Caki2 (cell line): ENCODE measurements at regions not wholly inside any gene's neighbourhood (a gene's known extent, or its start where the extent isn't known, plus 50 kb on each side); places are given as distances from the start of the nearest gene placed in this dataset.

Experiments used
- DNase-seq: peaks from one replicate; pipeline ENCODE4 v3.0.0-alpha.2; 2015; ENCODE audit warnings: low read depth
- in situ Hi-C: cut with HindIII; loops from 2 replicates; pipeline ENCODE4 v1.10.0; 2016; ENCODE audit warnings: low sequenced_read_pairs, low pct_unique_long_range_greater_than_20kb, mixed read lengths

DNA sequence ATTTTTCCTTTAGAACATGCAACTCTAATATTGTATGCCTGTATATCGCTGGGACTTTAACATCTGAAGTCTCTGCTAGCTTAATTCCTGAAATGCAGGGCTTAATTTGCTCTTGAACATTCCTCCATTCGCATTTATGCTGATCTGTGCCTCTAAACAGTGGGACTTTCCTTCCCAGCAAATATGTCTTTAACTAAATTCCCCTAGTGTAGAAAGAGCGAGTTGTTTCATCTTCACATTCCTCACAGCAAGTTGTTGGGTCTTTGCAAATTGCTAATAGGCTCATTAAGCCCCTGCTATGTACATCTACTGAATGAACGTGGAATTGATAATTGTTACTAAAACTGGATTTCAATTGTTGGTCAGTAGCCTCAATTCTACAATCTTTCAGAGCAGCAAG is 118.4 kb upstream of the OBI1 start:
- in situ Hi-C loops = no loop called here
- DNase-seq = no peak

DNA sequence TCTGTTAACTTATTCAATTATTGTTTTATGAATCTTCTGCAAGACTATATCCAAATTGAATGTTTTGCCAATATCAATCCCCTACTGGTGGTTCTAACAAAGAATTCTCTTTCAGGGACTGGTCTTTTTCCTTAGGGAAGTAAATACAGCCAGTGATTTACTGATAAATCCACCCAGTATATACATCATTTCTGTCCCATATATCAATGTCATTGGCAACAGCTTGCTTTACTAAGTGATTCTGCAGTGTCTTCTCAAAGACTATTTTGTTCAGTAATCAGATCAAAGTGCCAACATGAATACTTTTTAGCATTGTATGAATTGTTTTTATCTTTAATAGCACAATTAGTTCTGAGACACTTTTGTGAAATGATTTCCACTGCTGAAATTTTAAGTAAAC is 114.0 kb upstream of the OBI1 start:
- in situ Hi-C loops = no loop called here

DNA sequence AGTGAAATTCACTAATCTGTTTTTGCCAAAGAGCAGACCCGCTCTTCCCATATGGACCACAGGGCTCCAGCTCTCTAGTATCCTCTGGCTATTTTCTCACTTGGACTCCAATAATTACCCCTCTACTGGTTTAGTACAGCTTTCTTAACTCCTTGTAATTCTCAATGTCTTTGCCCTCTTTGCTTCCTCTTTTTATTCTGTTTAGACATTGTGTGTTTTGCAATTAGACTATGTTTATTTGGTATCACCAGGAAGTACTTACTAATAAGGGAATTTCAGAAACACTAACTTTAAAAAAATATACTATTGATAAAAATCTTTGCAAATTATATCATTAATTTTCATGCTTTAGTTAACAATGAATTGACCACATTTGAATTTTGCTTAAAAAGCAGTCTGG is 111.6 kb upstream of the OBI1 start:
- in situ Hi-C loops = no loop called here

More for the DNA sequence above, 114.0 kb upstream of the OBI1 start:
- no peak for DNase-seq

DNA sequence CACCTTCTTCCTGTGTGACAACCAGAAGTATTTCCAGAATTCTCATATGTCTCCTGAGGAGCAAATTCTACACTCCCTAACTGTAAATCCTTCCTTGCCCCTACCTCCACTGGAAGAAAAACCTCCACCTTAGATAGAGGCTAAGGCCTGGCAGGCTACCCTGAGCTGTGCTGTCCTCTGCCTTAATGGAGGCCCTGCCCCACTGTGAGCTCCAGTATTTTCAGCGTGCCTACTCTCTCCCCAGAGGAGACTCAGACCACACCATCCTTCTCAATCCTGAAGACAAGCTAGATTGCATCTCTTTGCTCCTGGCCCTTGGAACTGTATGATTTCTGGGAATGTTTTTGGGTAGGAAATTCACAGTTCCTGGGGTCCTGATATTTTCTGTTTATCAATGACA is 110.0 kb upstream of the OBI1 start:
- DNase-seq = no peak
- in situ Hi-C loops = no loop called here

More for the DNA sequence above, 111.6 kb upstream of the OBI1 start:
- no peak for DNase-seq

DNA sequence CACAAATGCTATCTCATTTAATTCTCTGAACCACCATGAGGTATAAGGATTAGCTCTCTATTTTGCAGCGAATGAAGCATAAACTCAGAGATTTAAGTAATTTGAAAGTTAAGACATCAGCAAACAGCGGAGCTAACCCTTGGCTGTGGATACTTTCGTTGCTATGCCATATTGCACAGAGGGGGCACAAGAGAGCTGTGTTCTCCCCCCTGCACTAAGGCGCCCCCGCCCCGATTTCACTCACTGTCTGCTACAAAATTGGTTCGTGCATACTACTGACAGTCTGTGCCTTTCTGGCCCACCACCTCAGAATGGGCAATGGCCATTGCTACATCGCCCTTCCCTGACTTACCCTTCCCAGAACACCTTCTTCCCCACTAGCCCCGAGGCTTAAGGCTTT is 105.7 kb upstream of the OBI1 start:
- no peak for DNase-seq
- in situ Hi-C loops = no loop called here

DNA sequence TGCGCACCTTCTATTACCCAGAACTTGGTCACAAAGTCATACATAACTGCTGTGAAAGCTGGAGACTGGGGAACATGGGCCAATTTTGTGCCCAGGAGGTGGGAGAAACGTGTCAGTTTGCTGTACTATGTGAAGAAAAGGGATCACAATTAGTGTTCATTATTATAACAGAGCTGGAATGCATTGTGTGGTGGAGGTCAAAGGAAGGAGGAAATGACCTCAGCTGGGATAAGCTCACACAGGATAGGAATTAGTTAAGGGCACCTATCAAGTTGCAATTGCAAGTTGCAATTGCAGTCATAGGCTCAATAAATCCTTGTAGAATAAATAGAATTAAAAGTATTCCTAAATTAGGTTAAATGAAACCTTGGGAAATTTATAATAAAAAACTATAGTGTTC is 103.9 kb upstream of the OBI1 start:
- in situ Hi-C loops = no loop called here
- DNase-seq = no peak

DNA sequence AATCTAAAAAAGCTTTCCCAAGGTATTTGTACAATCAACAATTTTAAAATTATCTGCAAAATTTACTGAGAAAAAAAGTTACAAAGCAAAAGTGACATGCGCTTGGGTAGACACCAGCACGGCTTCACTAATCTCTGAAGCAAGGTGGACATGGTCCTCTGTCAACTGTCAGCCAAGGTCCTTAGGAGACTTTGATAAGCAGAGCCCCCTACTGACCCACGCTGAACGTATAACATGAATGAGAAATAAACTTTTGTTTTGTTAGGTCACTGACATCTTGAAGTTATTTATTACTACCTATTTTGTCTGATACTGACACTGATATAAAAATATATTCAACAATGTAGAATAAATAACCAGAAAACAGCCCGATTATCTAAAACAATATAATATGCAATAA is 100.7 kb upstream of the OBI1 start:
- DNase-seq = no peak
- in situ Hi-C loops = no loop called here

DNA sequence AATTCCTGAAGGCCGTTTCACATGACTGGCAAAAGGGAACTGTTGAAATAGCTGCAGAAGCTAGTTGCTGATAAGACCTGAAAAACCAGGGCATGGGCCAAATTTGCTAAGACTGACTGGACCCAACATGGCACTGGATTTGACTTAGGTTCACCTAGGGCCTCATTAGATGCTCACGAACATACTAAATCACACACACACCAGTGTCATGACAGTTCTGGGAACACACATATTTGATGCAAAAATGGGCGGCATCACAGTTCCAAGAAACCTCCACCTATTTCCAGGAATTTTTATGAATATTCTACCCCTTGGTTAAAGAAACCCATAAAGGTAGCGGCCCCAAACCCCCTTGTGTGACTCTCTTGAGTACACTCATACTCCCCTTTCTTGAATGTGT is 99.6 kb upstream of the OBI1 start:
- no peak for DNase-seq
- in situ Hi-C loops = no loop called here

DNA sequence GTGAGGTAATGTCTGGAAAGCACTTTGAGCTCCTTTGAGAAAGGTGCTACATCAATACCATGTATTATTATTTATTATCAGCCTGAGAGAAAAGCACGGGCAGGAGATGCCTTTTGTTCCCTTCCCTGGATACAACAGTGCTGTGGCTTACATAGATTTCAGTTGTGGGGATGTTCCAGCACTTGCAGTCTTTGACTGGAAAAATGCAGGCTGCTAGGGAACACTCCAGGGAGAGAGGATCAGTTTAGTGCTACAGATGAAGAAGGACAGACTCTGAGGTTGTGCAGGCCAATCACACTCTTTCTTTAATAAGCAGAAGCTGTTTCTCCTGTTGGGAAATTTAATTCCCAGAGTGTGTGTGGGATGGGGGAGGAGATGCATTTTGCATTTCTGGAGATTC is 94.5 kb upstream of the OBI1 start:
- DNase-seq = no peak
- in situ Hi-C loops = no loop called here

DNA sequence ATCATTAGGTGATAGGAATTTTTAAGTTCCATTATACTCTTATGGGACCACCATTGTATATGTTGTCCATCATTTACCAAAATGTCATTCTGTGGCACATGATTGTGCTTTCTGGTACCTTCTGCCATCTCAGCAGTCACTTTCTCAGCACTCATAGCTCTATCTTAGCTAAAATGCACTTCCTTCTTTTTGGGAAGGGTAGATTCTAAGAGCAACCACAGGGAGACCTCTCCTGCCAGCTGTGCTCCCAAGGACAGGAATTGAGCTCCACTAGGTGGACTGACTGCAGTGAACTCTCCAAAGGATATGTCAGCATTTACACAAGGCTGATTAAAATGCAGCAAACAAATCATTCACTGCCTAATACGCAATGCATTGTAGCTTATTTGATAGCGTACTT is 91.8 kb upstream of the OBI1 start:
- in situ Hi-C loops = no loop called here

DNA sequence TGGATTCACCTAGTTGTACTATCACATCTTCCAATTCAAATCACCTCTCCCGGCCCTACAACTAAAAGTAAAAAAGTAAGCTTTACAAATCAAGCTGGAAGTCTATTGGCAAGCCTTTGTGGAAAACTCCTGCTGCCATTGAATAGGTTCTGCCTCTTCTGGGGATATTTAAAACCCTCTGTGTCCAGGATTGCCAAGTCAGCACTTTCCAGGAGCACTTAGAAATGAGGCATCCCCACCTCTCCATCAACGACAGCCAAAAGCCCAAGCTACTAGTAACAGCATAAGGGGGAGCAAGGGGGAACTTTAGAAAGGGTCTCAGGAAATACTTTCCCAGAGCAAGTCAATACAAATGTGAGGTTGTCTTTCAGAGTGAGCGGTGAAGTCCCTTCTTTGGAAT is 85.0 kb upstream of the OBI1 start:
- DNase-seq = no peak
- in situ Hi-C loops = no loop called here

More for the DNA sequence above, 91.8 kb upstream of the OBI1 start:
- DNase-seq = no peak

DNA sequence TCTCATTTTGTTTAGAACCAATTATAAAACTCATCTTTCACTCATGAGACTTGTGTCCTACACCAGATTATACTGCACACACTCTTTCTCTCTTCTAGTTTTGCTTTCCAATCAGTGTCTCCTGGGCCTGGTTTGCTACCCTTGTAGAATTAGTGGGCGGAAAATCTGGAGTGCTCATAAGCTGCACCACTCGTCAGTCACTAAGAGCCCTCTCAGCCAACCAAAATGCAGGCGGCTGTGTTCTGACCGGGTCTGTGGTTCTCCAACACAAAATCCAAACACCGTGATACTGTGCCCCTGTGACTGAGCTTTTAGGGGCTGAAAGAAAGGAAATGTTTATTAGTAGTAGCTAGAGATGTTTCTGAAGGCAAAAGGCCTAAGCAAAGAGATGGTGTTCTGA is 83.7 kb upstream of the OBI1 start:
- no peak for DNase-seq
- in situ Hi-C loops = no loop called here

DNA sequence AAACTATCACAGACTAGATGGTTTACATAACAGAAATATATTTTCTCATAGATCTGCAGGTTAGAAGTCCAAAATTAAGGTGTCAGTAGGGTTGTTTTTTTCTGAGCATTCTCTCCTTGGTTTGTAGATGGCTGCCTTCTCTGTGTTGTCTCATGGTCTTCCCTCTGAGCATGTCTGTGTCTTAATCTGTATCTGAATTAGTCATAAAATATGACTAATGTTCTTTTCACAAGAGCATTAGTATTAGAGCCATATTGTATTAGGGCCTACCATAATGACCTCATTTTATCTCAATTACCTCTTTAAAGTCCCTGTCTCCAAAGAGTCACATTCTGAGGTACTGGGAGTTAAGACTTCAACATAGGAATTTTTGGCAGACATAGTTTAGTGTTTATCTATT is 77.2 kb upstream of the OBI1 start:
- in situ Hi-C loops = no loop called here
- no peak for DNase-seq

DNA sequence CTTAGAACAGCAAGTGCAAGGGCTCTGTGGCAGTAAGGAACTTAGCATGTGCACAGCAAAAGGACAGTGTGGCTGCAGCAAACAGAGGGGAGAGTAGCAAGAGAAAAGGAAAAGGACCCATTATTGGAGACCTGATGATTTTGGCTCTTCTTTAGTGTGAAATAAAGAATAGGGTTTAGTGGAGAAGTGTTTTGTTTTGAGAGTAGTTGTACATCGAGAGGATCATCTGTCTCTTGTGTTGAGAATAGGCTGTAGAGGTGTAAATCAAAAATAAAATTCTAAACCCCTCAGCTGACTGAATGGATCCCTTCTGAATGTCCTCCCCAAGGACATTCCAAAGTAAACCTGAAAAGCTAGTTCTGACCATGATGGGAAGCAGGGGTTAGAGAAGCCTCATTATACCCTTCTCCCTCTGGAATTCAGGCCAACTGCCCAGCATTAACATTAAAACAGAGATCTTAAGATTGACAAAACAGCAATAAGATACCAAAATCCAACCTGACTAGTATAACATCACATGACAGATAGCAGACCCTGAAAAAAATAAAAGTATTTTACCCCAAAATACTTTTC is 73.6 kb upstream of the OBI1 start:
- in situ Hi-C loops = no loop called here
- DNase-seq = no peak

DNA sequence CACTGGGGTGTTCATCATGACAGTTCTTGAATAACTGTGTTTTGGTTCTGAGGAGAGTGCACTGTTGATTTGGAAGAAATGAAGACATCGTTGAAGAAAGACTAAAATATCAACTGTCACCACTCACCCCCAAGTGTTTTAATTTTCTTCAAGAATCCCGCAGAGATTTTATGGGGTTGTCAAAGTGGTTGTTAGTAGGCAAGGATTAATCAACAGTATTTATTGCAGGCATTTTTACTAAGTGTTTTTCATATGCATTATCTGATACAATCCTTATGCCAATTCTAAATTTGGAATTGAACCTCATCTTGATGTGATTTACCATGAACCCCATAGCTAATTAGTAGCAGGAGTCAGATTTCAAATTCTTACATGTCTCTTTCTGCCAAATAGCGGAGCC is 63.7 kb upstream of the OBI1 start:
- DNase-seq = no peak
- in situ Hi-C loops = no loop called here

DNA sequence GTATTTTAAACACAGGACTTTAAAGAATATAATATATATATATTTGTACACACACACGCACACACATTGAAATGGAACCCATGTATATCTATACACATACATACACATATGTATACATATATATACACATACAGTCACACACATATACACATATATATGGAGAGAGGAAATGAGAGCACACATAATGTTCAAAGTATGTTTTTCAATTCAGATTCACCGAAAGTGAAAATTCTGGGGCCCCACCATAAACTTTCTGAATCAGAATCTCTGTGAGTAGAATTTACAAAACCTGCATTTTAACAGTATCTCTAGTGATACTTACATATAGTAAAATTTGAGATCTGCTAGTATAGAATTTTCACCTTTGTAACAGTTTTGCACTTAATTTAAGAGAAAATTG is 60.4 kb upstream of the OBI1 start:
- in situ Hi-C loops = no loop called here
- no peak for DNase-seq

DNA sequence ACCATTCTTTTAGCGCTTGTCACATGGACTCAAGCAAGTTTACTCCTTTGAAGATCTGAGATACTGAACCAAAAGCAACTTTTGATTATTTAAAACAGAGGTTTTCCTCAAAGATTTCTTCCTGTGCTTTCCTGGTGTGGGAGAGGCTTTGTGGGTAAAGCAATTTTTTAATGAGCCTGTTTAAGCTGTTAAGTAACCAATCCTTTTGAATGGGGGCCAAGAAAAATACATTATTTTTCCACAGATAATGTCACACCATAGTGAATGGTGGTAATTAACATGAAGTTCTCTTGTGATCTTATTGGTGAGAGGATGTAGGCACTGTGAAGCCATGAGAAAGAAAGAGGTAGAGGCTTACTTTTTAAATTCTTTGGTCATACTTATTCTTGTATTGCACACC is 55.8 kb upstream of the OBI1 start:
- no peak for DNase-seq
- in situ Hi-C loops = no loop called here

DNA sequence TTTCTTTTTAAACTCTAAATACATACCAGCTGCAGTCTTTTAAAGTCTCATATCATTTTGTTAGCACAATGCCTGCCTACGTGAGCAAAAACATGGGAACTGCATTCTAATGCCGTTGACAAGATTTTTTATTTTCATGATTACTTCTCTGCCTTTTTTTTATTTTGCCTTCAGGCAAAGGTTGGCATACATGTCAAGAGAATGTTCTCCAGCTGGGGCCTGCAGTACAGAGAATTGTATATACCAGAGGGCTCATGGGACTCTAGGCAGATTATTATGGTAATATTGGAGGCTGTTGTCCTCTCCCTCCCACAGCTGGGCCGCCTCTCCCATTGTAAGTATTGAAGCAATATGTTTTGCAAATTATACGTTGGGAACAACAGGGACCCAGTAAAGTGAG is 53.9 kb upstream of the OBI1 start:
- in situ Hi-C loops = no loop called here

DNA sequence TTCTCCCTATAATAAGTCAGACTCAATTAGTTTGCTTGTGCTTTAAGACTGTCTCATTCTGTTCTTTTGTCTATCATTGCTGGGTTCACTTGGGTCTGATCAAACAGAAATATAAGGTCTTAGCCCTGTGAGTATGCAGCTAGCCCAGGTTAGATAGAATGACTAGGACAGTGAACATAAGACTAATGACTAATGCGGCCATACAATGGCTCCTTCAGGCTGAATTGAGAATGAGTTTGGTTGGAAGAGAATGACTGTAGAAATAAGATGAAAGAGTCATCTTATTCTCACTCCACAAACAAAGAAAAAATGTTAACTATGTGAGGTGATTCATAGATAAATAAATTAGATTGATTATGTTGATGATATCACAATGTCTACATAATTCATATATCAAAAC is 50.1 kb upstream of the OBI1 start:
- no peak for DNase-seq
- in situ Hi-C loops = no loop called here

More for the DNA sequence above, 53.9 kb upstream of the OBI1 start:
- no peak for DNase-seq
